ENCODE measurements at regions not wholly inside any gene's neighbourhood (a gene's known extent, or its start where the extent isn't known, plus 50 kb on each side); places are given as distances from the start of the nearest gene placed in this dataset.
"Not testable (repeated sequence)": the region's sequence is repeated elsewhere in the genome, so short reads cannot be mapped to it uniquely, and the experiment has no call there.

DNA sequence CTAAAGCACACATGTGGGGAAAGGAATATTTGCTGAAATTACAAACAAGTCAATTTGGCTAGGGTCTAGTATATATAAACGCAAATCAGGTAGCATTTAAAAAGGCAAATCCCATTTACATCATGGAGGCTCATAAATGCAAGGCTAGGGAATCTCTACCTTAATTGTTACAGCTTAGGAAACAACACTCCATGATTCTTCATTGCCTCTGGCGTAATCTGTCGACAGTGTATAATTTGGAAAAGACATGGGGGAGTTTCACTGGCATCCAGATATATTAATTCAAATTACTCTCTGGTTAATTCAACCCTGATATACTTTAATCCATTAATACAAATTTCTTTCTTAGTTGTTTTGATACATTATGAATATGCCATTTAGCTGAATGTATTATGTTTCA, 1630.2 kb upstream of the FLRT2 start:
- no peak for DNase-seq (ENCODE audit: low spot score)

DNA sequence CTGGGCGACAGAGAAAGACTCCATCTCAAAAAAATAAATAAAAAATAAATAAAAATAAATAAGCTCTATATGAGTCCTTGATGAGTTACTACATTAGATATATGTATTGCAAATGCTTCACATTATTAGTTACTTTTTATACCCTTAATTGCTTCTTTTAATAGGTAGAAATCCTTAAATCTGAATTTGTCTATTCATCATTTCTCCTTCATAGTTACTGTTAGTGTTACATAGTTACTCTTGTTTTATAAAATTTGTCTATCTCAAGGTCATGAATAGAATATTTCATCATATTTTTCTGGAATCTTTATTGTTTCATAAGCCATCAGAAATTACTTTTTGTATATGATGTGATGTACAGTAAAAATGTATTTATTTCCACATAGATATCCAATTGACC, 1624.8 kb upstream of the FLRT2 start:
- no peak for DNase-seq (ENCODE audit: low spot score)

GRCh38 chr14:83908419-83908818, 1621.5 kb upstream of the FLRT2 start:
- DNase-seq (ENCODE audit: low spot score) = no peak

DNA sequence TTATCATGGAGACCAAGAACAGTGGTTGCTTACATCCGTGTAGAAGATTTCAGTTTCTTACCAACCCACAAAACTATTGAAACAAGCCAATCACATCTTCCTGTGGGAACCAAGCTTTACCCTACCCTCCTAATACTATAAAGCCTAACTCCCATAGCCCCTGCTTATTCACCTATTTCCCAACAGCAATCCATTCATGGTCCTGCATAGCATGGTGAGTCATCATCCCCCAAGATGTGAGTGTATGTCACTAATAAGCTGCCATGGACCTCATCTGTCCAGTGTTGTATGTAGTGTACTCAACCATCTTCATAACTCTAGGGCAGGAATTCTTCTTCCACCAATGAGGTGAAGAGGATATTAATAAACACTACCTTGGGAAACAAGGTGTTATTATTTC, 1620.4 kb upstream of the FLRT2 start:
- no peak for DNase-seq (ENCODE audit: low spot score)

DNA sequence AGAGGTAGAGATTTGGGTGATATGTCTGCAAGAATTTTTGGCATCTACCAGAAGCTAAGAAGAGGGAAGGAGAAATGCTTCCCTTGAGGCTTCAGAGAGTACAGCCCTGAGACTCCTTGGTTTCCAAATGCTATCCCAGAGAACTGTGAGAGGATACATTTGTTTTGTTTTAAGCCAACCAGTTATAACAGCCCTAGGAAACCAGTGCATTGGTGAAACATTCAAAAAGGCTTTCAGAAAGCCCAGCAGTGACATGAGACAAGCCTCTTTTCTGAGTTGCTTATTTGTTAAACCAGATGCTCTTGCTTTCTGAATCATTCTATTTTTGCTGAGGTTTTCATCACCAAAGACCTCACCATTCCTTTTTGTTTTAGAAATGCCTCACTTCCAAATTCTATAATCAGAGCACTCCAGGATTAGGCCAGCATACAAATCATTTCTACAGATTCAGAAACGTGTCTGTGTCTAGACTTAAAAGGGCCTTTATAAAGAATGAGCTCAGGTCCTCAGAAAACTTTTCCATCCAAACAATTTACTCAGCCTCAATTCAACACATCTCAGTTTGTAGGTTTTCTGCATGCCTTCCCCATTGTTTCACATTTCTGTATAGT, 1617.8 kb upstream of the FLRT2 start:
- DNase-seq (ENCODE audit: low spot score) = no peak

- DNase-seq (ENCODE audit: low spot score) = no peak
Observed at GRCh38 chr14:83913476-83913875, 1616.5 kb upstream of the FLRT2 start.

GRCh38 chr14:83918546-83918945, 1611.4 kb upstream of the FLRT2 start:
- no peak for DNase-seq (ENCODE audit: low spot score)

GRCh38 chr14:83919675-83920074, 1610.3 kb upstream of the FLRT2 start:
- DNase-seq (ENCODE audit: low spot score) = not testable (repeated sequence)

GRCh38 chr14:83923842-83924241, 1606.1 kb upstream of the FLRT2 start:
- DNase-seq (ENCODE audit: low spot score) = no peak

DNA sequence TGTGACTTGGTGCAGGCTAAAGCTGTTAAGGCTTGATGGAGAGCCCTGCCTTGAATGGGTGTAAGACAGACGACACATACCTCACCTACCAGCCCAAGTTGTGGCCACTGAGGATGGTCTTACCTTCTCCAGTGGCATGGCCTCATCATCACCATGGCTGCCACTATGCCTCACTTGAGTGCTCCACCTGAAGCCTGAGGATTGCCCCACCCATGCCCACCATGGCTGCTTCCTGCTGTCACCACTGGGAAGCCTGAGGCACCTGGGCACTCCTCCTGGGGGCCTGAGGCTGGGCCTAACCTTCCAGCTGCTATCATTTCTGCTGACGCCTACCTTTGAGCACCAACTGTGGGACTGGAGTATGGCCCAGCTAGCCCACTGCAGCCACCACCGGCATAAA, 1605.7 kb upstream of the FLRT2 start:
- no peak for DNase-seq (ENCODE audit: low spot score)

DNA sequence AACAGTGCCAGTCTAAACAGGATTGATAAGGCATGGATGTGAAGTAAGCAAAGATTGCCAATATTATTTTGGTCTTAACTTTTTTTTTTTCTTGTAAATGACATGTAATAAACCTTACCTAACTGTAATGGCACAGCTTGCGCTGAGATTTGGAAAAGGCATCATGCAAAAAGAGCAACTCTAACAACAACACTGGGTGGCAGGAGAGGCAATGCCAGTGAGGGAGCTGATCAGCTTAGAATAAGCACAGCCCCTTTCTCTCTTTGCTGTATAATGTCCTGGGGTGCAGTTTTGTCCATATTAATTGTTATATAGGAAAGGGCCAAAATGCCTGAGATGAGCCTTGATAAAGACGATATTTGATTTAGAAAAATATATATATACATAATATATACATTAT, 1589.7 kb upstream of the FLRT2 start:
- no peak for DNase-seq (ENCODE audit: low spot score)

- no peak for DNase-seq (ENCODE audit: low spot score)
Observed at GRCh38 chr14:83958359-83958758, 1571.6 kb upstream of the FLRT2 start.

DNA sequence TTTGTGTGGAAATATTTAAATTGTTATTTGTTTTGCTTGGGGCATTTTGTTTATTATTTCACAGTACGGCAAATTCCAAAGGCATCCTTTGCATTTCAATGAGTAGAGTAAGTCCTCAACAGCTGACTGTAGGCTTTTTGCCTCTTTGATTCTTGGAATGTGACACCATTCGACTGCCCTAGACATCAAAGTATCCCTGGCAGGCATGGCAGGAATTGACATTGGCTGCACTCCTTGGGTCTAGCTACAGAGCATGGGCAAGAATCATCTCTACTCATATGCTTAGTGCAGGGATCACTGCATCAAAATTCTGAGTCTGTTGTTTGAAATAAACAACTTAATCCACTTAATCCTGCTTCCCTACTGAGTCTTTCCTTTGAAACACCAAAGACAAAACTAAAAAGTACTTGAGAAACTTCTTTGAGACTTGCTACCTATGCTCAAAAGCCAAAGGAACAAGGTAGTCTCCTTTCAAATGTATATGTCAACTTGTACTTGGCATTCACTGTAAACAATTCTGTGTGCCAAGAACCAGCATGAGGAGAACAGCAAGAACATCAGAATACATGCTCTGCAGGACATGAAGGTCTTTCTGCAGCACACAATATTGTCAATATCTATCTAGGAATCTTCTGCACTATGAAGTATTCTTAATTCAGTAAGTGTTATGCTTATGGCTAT, 1569.0 kb upstream of the FLRT2 start:
- DNase-seq (ENCODE audit: low spot score) = no peak

GRCh38 chr14:83969998-83970397, 1559.9 kb upstream of the FLRT2 start:
- DNase-seq (ENCODE audit: low spot score) = no peak

DNA sequence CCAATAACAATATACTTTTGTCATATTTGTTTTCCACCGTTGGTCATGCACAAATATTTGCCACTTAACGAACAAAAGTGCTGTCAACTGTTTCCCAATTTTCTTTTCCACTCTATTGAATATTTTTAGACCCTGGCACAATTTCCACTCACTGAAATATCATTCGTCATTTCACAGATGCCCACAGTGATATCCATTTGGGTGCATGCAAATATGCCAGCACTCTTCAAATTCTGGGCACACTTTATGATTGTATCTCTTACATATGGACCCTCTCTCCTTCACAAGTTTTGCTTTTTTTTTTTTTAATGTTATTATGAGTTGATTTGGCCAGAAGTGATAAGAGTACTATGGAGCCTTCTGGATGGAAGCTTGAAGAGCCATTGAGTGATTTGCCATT, 1557.3 kb upstream of the FLRT2 start:
- DNase-seq (ENCODE audit: low spot score) = no peak

DNA sequence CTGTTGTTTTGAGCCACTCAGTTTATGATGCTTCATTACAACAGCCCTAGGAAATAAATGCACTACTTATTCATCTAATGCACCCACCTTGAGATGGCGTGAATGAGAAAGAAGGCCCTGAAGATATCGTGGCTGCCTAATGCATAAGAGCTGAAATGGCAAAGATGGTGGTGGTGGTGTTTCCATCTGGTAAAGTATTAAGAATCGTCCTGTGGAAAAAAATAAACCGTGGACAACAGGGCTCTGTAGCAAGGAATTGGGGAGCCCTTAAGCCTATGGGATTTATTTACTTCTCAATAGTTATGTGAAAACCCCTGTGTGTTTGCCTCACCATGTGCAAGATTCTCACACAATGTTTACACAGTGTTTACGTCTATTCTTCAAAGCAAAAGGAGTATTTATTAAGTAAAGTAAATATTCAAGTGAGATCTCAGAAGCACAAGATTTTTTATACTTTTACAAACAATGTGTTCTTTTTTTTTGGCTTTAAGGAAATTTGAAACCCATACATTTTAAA, 1555.2 kb upstream of the FLRT2 start:
- DNase-seq (ENCODE audit: low spot score) = no peak

GRCh38 chr14:83975435-83975834, 1554.5 kb upstream of the FLRT2 start:
- DNase-seq (ENCODE audit: low spot score) = no peak

- DNase-seq (ENCODE audit: low spot score) = no peak
Observed at GRCh38 chr14:83975841-83976770, 1553.8 kb upstream of the FLRT2 start.

- no peak for DNase-seq (ENCODE audit: low spot score)
Observed at GRCh38 chr14:83977583-83977982, 1552.4 kb upstream of the FLRT2 start.

- not testable (repeated sequence) for DNase-seq (ENCODE audit: low spot score)
Observed at GRCh38 chr14:83981676-83982258, 1548.2 kb upstream of the FLRT2 start.

DNA sequence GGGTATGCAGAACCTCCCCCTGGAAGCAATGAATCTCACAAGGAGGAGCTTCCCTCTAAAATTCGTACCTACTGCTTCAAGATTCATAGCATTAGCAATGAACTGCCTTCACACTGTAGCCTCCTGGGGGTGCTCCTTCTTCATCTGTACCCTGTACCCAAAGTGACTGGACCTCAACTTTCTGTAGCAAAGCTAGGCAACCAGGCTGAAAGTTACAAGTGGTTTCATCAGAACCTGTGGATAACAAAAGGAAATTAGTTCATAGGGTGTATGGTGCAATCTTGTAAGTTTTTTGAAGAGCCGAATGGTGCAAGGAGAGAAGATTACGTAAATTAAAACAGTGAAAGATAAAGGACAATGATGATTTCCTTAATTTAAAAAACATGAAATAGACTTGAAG, 1541.7 kb upstream of the FLRT2 start:
- no peak for DNase-seq (ENCODE audit: low spot score)

GRCh38 chr14:83991666-83992065, 1538.3 kb upstream of the FLRT2 start:
- no peak for DNase-seq (ENCODE audit: low spot score)
